NT2/D1 (cell line): ENCODE measurements at regions not wholly inside any gene's neighbourhood (a gene's known extent, or its start where the extent isn't known, plus 50 kb on each side); places are given as distances from the start of the nearest gene placed in this dataset.

Experiments used
- DNase-seq: peaks from one replicate; pipeline ENCODE4 v3.0.0-alpha.2; 2011; ENCODE audit warnings: low read depth, low spot score
- H3K27me3 ChIP-seq: 2 replicates; pipeline ENCODE4 v1.6.0; 2011; ENCODE audit warnings: mild to moderate bottlenecking; ENCODE audit not compliant: insufficient read length, insufficient read depth
- H3K36me3 ChIP-seq: 2 replicates; pipeline ENCODE4 v1.6.1; 2011; ENCODE audit warnings: mild to moderate bottlenecking, low read length, mixed read lengths; ENCODE audit not compliant: insufficient read depth, insufficient read length
- H3K4me1 ChIP-seq: 2 replicates; pipeline ENCODE4 v1.5.1; 2011; ENCODE audit not compliant: insufficient read depth, insufficient read length
- H3K4me3 ChIP-seq: 2 replicates; pipeline ENCODE4 v1.5.1; 2011; ENCODE audit warnings: low read depth; ENCODE audit not compliant: insufficient read length
- H3K9ac ChIP-seq: 2 replicates; pipeline ENCODE4 v1.6.0; 2011; ENCODE audit warnings: low read depth; ENCODE audit not compliant: insufficient read length
- H3K9me3 ChIP-seq: 2 replicates; pipeline ENCODE4 v1.5.1; 2011; ENCODE audit warnings: mild to moderate bottlenecking, low read length; ENCODE audit not compliant: insufficient read depth
- SUZ12 ChIP-seq: IDR thresholded peaks from 2 replicates; pipeline ENCODE4 v1.6.1; 2011; ENCODE audit not compliant: insufficient read length, insufficient read depth; ENCODE audit errors: extremely low read depth
- YY1 ChIP-seq: IDR thresholded peaks from 2 replicates; pipeline ENCODE4 v1.6.1; 2011; ENCODE audit not compliant: insufficient read length, insufficient read depth
- ZNF274 ChIP-seq: IDR thresholded peaks from 2 replicates; pipeline ENCODE4 v1.6.1; 2011; ENCODE audit warnings: mild to moderate bottlenecking, low read depth, low read length

DNA sequence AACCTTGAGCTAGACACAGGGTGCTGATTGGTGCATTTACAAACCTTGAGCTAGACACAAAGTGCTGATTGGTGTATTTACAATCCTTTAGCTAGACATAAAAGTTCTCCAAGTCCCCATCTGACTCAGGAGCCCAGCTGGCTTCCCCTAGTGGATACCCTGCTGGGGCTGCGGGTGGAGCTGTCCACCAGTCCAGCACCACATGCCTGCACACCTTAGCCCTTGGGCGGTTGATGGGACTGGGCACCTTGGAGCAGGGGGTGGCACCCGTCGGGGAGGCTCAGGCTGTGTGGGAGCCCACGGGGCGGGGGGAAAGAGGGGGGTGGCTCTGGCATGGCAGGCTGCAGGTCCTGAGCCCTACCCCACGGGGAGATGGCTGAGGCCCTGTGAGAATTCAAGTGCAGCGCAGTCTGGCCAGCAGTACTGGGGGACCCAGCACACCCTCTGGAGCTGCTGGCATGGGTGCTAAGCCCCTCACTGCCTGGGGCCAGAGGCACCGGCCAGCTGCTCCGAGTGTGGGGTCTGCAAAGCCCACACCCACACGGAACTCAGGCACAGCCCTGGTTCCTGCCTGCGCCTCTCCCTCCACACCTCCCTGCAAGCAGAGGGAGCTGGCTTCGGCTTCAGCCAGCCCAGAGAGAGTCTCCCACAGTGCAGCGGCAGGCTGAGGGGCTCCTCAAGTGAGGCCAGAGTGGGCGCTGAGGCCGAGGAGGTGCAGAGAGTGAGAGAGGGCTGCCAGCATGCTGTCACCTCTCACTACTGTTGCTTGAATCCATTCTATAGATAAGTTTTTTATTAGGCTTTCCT lies 369.8 kb upstream of the SMIM30 start:
- Histone ChIP-seq H3K9me3 (no peaks in the 10 kb centered on the region), H3K9ac (no peak overlapping the region), H3K27me3 (no peaks in the 10 kb centered on the region), H3K4me1 (no peaks in the 10 kb centered on the region), H3K4me3 (no peak overlapping the region), H3K36me3 (no peaks in the 10 kb centered on the region)
- DNase-seq: no peak
- no peak for TF ChIP-seq SUZ12

- H3K9ac ChIP-seq: no peak overlapping the region
- TF ChIP-seq ZNF274 (no peak), SUZ12 (no peak), YY1 (no peak)
- no peaks in the 10 kb centered on the region for H3K27me3 ChIP-seq
- H3K36me3 ChIP-seq: no peaks in the 10 kb centered on the region
- DNase-seq: no peak
- no peaks in the 10 kb centered on the region for H3K9me3 ChIP-seq
- no peak overlapping the region for H3K4me3 ChIP-seq
- H3K4me1 ChIP-seq: no peaks in the 10 kb centered on the region
Observed at GRCh38 chr7:113486548-113486947, 368.2 kb upstream of the SMIM30 start.

- H3K36me3 ChIP-seq: no peaks in the 10 kb centered on the region
- H3K9ac ChIP-seq: no peak overlapping the region
- no peak overlapping the region for H3K4me3 ChIP-seq
- no peaks in the 10 kb centered on the region for H3K9me3 ChIP-seq
- H3K4me1 ChIP-seq: no peaks in the 10 kb centered on the region
- TF ChIP-seq YY1 (no peak), ZNF274 (no peak), SUZ12 (no peak)
- no peaks in the 10 kb centered on the region for H3K27me3 ChIP-seq
- DNase-seq: no peak
Observed at GRCh38 chr7:113483657-113484056, 365.3 kb upstream of the SMIM30 start.

DNA sequence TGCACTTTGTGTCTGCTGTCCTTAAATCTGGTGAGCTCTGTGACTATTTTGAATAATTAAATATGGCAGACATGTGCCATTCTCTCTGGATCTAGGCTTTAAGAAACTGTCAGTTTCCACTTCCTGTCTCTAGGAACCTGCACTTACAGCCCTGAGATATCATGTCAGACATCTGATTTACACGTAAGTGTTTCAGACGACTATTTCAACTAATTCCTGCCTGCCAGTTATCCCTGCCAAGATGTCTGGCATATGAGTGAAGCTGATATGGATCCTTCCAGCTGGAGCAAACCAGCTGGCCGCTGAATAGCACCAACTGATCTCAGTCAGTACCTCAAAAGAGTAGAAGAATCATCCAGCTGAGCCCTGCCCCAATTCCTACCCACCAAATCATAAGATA lies 362.2 kb upstream of the SMIM30 start:
- TF ChIP-seq YY1 (no peak), ZNF274 (no peak), SUZ12 (no peak)
- H3K4me3 ChIP-seq: no peak overlapping the region
- H3K9me3 ChIP-seq: no peaks in the 10 kb centered on the region
- no peaks in the 10 kb centered on the region for H3K27me3 ChIP-seq
- H3K4me1 ChIP-seq: no peaks in the 10 kb centered on the region
- DNase-seq: no peak
- H3K36me3 ChIP-seq: no peaks in the 10 kb centered on the region
- H3K9ac ChIP-seq: no peak overlapping the region

DNA sequence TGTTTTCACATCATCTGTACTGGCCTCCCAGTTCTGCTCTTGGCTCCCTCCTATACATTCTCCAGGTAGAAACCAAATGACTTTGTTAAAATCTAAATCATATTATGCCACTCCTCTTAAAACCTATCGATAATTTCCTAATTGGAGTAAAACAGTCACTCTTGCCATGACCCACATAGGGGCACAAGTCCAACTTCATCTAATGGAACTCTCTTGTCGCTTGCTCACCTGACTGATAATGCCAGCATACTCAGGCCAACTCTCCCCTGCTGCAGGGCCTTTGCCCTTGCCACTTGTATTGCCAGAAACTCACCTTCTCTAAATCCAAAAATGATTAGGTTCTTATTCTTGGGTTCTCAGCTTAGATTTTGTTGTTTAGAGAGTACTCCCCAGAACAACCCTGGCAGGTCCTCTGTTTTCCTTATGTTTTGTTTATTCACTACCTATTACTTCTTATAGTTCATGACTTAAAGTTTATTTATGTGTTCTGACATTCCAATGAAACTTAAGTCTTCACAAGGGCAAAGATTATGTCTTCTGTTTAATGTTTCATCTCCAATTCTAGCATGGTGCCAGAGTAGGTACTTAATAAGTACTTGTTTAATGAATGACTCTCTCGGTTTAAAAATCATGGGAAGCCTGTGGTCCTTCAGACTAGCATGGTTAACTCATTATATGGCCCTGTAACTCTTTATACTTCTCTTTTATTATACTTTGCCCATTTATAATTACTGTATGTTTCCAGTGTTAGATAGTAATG lies 345.9 kb upstream of the SMIM30 start:
- H3K4me1 ChIP-seq: no peaks in the 10 kb centered on the region
- H3K4me3 ChIP-seq: no peak overlapping the region
- TF ChIP-seq YY1 (no peak), SUZ12 (no peak), ZNF274 (no peak)
- H3K36me3 ChIP-seq: no peaks in the 10 kb centered on the region
- H3K27me3 ChIP-seq: no peaks in the 10 kb centered on the region
- no peak overlapping the region for H3K9ac ChIP-seq
- no peaks in the 10 kb centered on the region for H3K9me3 ChIP-seq
- no peak for DNase-seq

DNA sequence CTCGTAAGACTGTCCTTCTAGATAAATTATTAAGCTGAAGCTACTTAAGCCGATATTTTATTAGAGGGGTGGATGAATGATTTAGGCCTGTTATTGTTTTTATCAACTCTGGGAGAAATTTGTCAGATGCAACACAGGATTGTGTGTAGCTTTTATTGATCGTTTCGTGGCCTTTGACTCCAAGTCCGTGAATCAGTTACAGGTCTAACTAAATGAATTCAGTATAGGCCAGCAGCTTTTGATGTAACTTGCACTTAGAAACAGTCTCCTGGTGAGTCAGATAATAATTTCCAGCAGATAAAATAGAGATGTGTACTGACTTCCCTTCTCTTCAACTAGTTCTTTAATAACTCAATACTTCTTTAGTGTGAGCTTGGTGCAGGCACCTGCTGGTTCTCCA lies 341.7 kb upstream of the SMIM30 start:
- no peak for TF ChIP-seq YY1
- TF ChIP-seq ZNF274: no peak
- no peak for TF ChIP-seq SUZ12
- Histone ChIP-seq H3K4me3 (no peak overlapping the region), H3K9me3 (no peaks in the 10 kb centered on the region), H3K27me3 (no peaks in the 10 kb centered on the region), H3K9ac (no peak overlapping the region), H3K4me1 (no peaks in the 10 kb centered on the region), H3K36me3 (no peaks in the 10 kb centered on the region)
- DNase-seq: no peak

GRCh38 chr7:113456533-113456932 lies 338.2 kb upstream of the SMIM30 start:
- no peak overlapping the region for H3K9ac ChIP-seq
- no peaks in the 10 kb centered on the region for H3K36me3 ChIP-seq
- H3K4me3 ChIP-seq: no peak overlapping the region
- H3K9me3 ChIP-seq: no peaks in the 10 kb centered on the region
- DNase-seq: no peak
- H3K4me1 ChIP-seq: no peaks in the 10 kb centered on the region
- no peaks in the 10 kb centered on the region for H3K27me3 ChIP-seq
- TF ChIP-seq ZNF274 (no peak), YY1 (no peak), SUZ12 (no peak)
